Prostate gland (tissue), 2 donors: ENCODE measurements at regions not wholly inside any gene's neighbourhood (a gene's known extent, or its start where the extent isn't known, plus 50 kb on each side); places are given as distances from the start of the nearest gene placed in this dataset.

Experiments used
- POLR2A ChIP-seq: fragments of 450-650 bp; IDR thresholded peaks from one replicate; pipeline ENCODE4 v1.6.1; 2016; ENCODE audit warnings: antibody characterized with exemption, mild to moderate bottlenecking
- POLR2AphosphoS5 ChIP-seq: sonication (generic); formaldehyde crosslinking; IDR thresholded peaks from one replicate; pipeline ENCODE4 v1.6.1; 2017; ENCODE audit warnings: antibody characterized with exemption
- TF ChIP-seq, protein P1 (sequence below), 4 experiments: fragments of 200-600 bp in 2 of 4; fragments of 450-650 bp in 2 of 4; sonication (generic) in 2 of 4; IDR thresholded peaks; 1 replicate in 3 of 4; 2 replicates in 1 of 4; pipeline ENCODE4 v1.5.1; 2016 to 2019; ENCODE audit warnings: antibody characterized with exemption in 4 of 4, mild to moderate bottlenecking in 2 of 4, moderate library complexity in 2 of 4

DNA sequence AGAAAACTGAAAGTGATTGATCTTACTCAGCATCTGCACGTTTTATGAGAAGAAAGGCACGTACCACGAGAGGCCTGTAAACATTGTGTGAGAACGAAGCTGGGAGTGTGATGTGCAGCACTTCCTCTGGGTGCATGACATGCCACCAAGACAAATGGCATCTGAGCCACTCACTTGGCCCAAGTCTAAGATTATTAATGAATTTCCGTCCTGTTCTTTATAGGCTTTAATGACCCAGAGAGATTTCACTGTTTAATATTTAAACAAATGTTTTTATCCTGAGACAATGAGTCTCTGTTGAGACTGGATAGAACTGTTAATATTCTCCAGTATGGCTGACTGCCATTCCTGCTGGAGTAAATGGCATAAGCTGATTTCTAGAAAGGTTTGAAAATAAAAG lies 172.6 kb upstream of the PHACTR1 start:
- TF ChIP-seq, protein P1, sequence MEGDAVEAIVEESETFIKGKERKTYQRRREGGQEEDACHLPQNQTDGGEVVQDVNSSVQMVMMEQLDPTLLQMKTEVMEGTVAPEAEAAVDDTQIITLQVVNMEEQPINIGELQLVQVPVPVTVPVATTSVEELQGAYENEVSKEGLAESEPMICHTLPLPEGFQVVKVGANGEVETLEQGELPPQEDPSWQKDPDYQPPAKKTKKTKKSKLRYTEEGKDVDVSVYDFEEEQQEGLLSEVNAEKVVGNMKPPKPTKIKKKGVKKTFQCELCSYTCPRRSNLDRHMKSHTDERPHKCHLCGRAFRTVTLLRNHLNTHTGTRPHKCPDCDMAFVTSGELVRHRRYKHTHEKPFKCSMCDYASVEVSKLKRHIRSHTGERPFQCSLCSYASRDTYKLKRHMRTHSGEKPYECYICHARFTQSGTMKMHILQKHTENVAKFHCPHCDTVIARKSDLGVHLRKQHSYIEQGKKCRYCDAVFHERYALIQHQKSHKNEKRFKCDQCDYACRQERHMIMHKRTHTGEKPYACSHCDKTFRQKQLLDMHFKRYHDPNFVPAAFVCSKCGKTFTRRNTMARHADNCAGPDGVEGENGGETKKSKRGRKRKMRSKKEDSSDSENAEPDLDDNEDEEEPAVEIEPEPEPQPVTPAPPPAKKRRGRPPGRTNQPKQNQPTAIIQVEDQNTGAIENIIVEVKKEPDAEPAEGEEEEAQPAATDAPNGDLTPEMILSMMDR (IDR thresholded peaks at IDR 0.05), result no peak
- TF ChIP-seq POLR2A (no peak), POLR2AphosphoS5 (peak; percentile 10)
